ENCODE measurements at regions not wholly inside any gene's neighbourhood (a gene's known extent, or its start where the extent isn't known, plus 50 kb on each side); places are given as distances from the start of the nearest gene placed in this dataset.
"Not testable (repeated sequence)": the region's sequence is repeated elsewhere in the genome, so short reads cannot be mapped to it uniquely, and the experiment has no call there.

DNA sequence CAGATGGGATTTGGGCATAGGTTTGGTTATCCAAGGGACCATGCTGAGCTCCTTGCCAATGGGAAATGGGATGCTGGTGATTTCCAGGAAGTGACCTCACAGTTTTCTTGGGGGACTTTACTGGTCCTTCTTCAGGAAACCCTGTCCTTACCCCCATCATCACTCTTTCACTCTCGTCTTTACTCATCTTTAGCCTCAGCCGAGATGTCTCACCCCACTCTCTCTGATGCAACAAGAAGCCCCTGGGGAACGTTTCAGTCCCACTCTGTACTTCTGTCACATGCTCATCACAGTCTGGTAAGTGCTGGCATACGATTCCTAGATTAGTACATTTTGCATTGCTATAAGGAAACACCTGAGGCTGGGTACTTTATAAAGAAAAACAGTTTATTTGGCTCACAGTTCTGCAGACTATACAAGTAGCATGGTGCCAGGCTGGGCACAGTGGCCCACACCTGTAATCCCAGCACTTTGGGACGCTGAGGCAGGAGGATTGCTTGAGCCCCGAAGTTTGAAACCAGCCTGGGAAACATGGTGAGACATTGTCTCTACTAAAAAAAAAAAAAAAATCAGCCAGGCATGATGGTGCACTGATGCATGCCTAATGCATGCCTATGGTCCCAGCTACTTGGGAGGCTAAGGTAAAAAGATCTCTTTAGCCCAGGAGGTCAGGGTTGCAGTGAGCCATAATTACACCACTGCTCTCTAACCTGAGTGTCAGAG lies 63.5 kb upstream of the VKORC1L1 start:
- DNase-seq: no peak

DNA sequence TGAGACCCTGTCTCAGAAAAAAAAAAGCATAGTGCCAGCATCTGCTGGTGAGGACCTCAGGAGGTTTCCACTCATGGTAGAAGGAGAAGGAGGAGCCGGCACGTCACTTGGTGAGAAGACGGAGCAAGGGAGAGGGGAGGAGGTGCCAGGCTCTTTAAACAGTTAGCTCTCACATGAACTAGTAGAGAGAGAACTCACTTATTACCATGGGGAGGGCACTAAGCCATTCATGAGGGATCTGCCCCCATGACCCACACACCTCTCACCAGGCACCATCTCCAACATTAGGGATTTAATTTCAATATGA lies 62.9 kb upstream of the VKORC1L1 start:
- no peak for DNase-seq

DNA sequence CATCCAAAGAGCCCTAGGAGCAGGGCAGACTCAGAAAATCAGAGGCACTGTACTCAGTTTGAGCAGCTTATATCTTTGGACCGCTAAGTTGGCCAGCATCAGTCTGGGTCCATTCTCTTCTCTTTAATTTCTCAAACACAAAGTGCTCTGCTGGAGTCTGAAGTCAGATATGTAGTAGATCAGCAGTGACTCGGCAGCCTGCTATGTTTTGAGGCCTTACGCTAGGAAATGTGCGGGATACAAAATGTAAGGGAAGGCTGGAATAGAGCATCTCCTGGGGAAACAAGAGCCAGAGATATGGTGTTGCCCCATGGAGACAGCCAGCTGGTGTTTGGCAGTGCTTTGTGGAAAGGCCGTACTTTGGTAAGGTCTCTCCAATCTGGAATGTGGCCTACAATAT lies 60.6 kb upstream of the VKORC1L1 start:
- DNase-seq: no peak

DNA sequence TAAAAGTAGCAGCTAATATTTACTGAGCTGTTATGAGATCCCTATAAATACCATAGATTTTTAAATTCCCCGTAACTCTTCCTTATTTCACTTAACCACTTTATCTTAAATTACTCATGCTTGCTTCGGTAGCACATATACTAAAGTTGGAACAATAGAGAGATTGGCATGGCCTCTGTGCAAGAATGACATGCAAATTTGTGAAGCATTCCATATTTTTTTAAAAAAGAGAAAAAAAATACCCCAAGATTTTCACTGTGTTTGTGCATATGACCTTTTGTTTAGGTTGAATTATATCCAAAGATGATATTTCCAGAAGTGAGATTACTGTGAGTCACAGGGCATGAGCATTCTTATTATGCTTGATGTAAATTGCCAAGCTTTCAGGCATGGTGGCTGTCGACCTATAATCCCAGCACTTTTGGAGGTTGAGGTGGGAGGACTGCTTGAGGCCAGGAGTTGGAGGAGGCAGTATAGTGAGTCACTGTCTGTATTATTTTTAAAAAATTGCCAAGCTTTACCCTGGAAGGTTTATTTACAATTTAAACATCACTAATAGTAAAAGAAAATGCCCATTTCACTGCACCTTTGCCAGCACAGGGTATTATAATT lies 58.2 kb upstream of the VKORC1L1 start:
- DNase-seq: not testable (repeated sequence)

DNA sequence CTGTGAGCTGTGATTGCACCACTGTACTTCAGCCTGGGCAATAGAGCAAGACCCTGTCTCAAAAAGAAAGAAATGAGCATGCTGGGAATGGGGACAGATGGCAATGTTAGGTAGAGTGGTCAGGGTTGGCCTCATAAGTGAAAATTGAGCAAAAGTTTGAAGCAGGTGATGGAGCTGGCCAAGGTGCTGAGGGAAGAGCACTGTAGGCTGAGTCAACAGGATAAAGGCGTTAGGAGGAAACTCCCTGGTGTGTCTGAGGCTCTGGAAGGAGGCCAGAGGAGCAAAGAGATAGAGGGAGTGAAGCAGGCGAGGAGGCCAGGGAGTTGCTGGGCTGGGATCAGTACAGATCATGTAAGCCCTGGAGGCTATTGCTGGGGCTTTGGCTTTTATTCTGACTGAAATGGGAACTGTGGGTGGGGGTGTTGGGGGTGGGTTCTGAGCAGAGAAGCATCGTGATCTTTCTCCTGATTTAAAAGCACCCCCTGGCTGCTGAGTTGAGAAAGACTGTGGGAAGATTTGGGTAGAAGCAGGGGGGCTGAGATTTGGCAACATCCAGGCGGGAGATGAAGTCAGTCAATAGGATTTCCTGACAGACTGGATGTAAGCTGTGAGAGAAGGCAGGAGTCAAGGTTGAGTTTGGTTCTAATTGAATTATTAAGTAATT lies 52.5 kb upstream of the VKORC1L1 start:
- no peak for DNase-seq

All from stimulated activated CD4-positive, alpha-beta T cell treated with anti-CD3 and anti-CD28 coated beads, Interleukin-15, amount 100 ng/mL, for 24 hours (primary cell).